ENCODE measurements at regions not wholly inside any gene's neighbourhood (a gene's known extent, or its start where the extent isn't known, plus 50 kb on each side); places are given as distances from the start of the nearest gene placed in this dataset.

- no peak for TF ChIP-seq ARID4B (CRISPR knock-in tag; IDR thresholded peaks at IDR 0.05; ENCODE audit: borderline replicate concordance)
Measured at GRCh38 chr5:165126598-165126997, 1621.2 kb downstream of the MAT2B start (continued).

DNA sequence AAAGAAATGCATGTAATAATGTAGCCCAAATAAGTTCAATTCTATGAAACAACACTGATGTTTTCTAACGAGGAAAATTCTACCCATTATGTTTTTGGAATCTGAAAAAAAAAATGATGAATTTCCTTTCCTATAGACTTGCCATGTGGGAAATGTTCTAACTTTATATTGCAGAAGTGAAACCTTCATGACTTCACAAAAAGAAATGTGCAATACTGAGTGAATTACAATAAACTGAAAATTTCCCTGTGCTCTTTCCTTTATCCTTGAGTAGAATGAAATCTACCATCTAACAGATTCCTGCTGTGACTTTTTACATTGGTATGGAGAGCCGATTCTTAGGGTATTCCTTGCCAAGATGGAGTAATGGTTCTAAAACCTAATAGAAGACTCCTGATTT, 1622.5 kb downstream of the MAT2B start:
- Mint-ChIP-seq H3K4me3 (no peak overlapping the region), H3K36me3 (no peaks in the 10 kb centered on the region), H3K9me3 (peaks cover 8% of the 10 kb centered on the region; the same call in 1 of the 2 replicates), H3K4me1 (peaks cover 27% of the 10 kb centered on the region), H3K27me3 (ENCODE audit: low read depth) (no peaks in the 10 kb centered on the region), H3K27ac (peak overlapping the region; percentile 31; the same call in 1 of the 2 replicates)
- no peak for TF ChIP-seq ATF1 (CRISPR knock-in tag; IDR thresholded peaks at IDR 0.05)
- TF ChIP-seq NFYB (CRISPR knock-in tag; conservative IDR thresholded peaks at IDR 0.05; ENCODE audit: low read depth), result no peak
- TF ChIP-seq ZNF232 (CRISPR knock-in tag; IDR thresholded peaks at IDR 0.05), result no peak
- no peak for TF ChIP-seq ARID4B (CRISPR knock-in tag; IDR thresholded peaks at IDR 0.05; ENCODE audit: borderline replicate concordance)
- TF ChIP-seq GTF2I (CRISPR knock-in tag; conservative IDR thresholded peaks at IDR 0.05), result no peak
- no peak for TF ChIP-seq ZNF423 (CRISPR knock-in tag; IDR thresholded peaks at IDR 0.05)
- no peak for TF ChIP-seq ZNF416 (CRISPR knock-in tag; IDR thresholded peaks at IDR 0.05)
- no peak for TF ChIP-seq FOXP1 (CRISPR knock-in tag; IDR thresholded peaks at IDR 0.05; ENCODE audit: borderline replicate concordance)
- TF ChIP-seq ZNF121 (CRISPR knock-in tag; IDR thresholded peaks at IDR 0.05), result no peak
- TF ChIP-seq, protein P1, sequence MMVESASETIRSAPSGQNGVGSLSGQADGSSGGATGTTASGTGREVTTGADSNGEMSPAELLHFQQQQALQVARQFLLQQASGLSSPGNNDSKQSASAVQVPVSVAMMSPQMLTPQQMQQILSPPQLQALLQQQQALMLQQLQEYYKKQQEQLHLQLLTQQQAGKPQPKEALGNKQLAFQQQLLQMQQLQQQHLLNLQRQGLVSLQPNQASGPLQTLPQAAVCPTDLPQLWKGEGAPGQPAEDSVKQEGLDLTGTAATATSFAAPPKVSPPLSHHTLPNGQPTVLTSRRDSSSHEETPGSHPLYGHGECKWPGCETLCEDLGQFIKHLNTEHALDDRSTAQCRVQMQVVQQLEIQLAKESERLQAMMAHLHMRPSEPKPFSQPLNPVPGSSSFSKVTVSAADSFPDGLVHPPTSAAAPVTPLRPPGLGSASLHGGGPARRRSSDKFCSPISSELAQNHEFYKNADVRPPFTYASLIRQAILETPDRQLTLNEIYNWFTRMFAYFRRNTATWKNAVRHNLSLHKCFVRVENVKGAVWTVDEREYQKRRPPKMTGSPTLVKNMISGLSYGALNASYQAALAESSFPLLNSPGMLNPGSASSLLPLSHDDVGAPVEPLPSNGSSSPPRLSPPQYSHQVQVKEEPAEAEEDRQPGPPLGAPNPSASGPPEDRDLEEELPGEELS (CRISPR knock-in tag; IDR thresholded peaks at IDR 0.05), result no peak
- DNase-seq (ENCODE audit: low spot score), result no peak
- no peak for ATAC-seq
- ChIA-PET CTCF (no interaction called here), POLR2A (no interaction called here)

DNA sequence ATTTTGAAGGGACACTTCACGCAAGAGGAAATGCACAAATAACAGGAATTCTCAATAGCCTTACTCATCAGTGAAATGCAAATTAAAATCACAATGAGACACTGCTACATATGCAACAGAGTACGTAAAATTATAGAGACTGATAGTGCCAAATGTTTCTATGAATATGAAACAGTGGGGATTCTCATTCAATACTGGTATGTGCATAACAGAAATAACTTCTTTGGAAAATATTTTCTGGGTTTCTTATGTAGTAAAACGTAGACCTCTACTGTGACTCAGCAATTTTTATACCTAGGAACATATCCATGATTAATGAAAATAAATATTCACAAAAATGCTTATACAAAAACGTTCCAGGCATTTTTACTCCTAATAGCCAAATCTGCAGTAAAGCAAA, 1625.2 kb downstream of the MAT2B start:
- no peak for TF ChIP-seq GTF2I (CRISPR knock-in tag; conservative IDR thresholded peaks at IDR 0.05)
- no peak for TF ChIP-seq ZNF532 (CRISPR knock-in tag; IDR thresholded peaks at IDR 0.05; ENCODE audit: borderline replicate concordance)
- TF ChIP-seq FOXJ3 (CRISPR knock-in tag; IDR thresholded peaks at IDR 0.05; ENCODE audit: borderline replicate concordance), result no peak
- TF ChIP-seq ATF1 (CRISPR knock-in tag; IDR thresholded peaks at IDR 0.05), result no peak
- no peak for TF ChIP-seq JUN (CRISPR knock-in tag; IDR thresholded peaks at IDR 0.05)
- no peak for TF ChIP-seq ZNF317 (CRISPR knock-in tag; IDR thresholded peaks at IDR 0.05; ENCODE audit: borderline replicate concordance, low read depth)
- no peak for TF ChIP-seq CDX4 (CRISPR knock-in tag; IDR thresholded peaks at IDR 0.05; ENCODE audit: borderline replicate concordance)
- Mint-ChIP-seq H3K36me3 (no peaks in the 10 kb centered on the region), H3K4me1 (peaks cover 33% of the 10 kb centered on the region), H3K9me3 (peaks cover 8% of the 10 kb centered on the region; the same call in 1 of the 2 replicates), H3K4me3 (no peak overlapping the region), H3K27me3 (ENCODE audit: low read depth) (no peaks in the 10 kb centered on the region), H3K27ac (peak overlapping the region; percentile 59)
- ATAC-seq, result no peak
- ChIA-PET POLR2A (no interaction called here), CTCF (no interaction called here)
- no peak for DNase-seq (ENCODE audit: low spot score)
